ENCODE measurements at regions not wholly inside any gene's neighbourhood (a gene's known extent, or its start where the extent isn't known, plus 50 kb on each side); places are given as distances from the start of the nearest gene placed in this dataset.

- no CpG with 5 or more reads among the region's 1 CpG for WGBS (ENCODE audit: insufficient coverage)
- CTCF ChIA-PET, result no interaction called here
- no peak overlapping the region for H3K27ac ChIP-seq (ENCODE audit: insufficient read depth in 1 of 2, low read depth in 1 of 2, low read length in 2 of 2, poor library complexity in 1 of 2, severe bottlenecking in 2 of 2)
- no peaks in the 10 kb centered on the region for H3K27me3 ChIP-seq (replicated peaks in 2 of 5; ENCODE audit: control insufficient read depth in 4 of 5, insufficient read depth in 5 of 5, low read length in 4 of 5)
- no peaks in the 10 kb centered on the region for H3K36me3 ChIP-seq (ENCODE audit: control insufficient read depth in 4 of 4, insufficient read depth in 4 of 4, low read length in 3 of 4)
- POLR2A ChIA-PET, result no interaction called here
- H3K4me1 ChIP-seq (ENCODE audit: control extremely low read depth in 1 of 4, control insufficient read depth in 4 of 4, insufficient read depth in 4 of 4, low read length in 3 of 4), result no peaks in the 10 kb centered on the region
- H3K4me3 ChIP-seq (ENCODE audit: control insufficient read depth in 1 of 7, extremely low read depth in 1 of 7, insufficient read depth in 4 of 7, low read depth in 2 of 7, low read length in 6 of 7), result no peak overlapping the region
- no peaks in the 10 kb centered on the region for H3K9me3 ChIP-seq (ENCODE audit: control extremely low read depth in 1 of 5, control insufficient read depth in 4 of 5, insufficient read depth in 2 of 5, low read depth in 1 of 5, low read length in 4 of 5)
- DNase-seq, result no peak
Measured at GRCh38 chr4:148975464-148975863, 533.2 kb upstream of the NR3C2 start.

GRCh38 chr4:148965080-148965479, 522.9 kb upstream of the NR3C2 start:
- H3K36me3 ChIP-seq (ENCODE audit: control insufficient read depth in 4 of 4, insufficient read depth in 4 of 4, low read length in 3 of 4), result no peaks in the 10 kb centered on the region
- H3K9me3 ChIP-seq (ENCODE audit: control extremely low read depth in 1 of 5, control insufficient read depth in 4 of 5, insufficient read depth in 2 of 5, low read depth in 1 of 5, low read length in 4 of 5), result peaks cover 0 to 4% (median 0%) of the 10 kb centered on the region in 5 experiments
- H3K27ac ChIP-seq (ENCODE audit: insufficient read depth in 1 of 2, low read depth in 1 of 2, low read length in 2 of 2, poor library complexity in 1 of 2, severe bottlenecking in 2 of 2), result no peak overlapping the region
- H3K27me3 ChIP-seq (replicated peaks in 2 of 5; ENCODE audit: control insufficient read depth in 4 of 5, insufficient read depth in 5 of 5, low read length in 4 of 5), result peaks cover 0 to under 1% (median 0%) of the 10 kb centered on the region in 5 experiments
- ChIA-PET POLR2A (no interaction called here), CTCF (no interaction called here)
- no peak overlapping the region for H3K4me3 ChIP-seq (ENCODE audit: control insufficient read depth in 1 of 7, extremely low read depth in 1 of 7, insufficient read depth in 4 of 7, low read depth in 2 of 7, low read length in 6 of 7)
- DNase-seq, result no peak
- WGBS (ENCODE audit: insufficient coverage), result no CpG with 5 or more reads among the region's 2 CpGs
- no peaks in the 10 kb centered on the region for H3K4me1 ChIP-seq (ENCODE audit: control extremely low read depth in 1 of 4, control insufficient read depth in 4 of 4, insufficient read depth in 4 of 4, low read length in 3 of 4)

DNA sequence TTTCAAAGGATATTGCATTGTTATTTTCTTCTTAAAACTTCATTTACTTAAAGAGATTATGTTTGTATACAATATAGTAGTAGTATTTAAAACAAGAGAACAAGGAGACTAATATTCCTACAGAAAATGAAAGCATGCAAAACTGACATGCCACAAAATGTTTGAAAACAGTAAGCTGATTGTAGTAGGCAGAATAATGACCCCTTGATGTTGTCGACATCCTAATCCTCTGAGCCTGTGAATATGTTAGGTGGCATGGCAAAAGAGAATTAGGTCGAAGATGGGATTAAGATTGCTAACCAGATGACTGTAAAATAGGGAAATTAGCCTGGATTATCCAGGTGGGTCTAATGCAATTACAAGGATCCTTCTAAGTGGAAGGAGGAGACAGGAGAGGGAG, 522.2 kb upstream of the NR3C2 start:
- Histone ChIP-seq H3K27me3 (replicated peaks in 2 of 5; ENCODE audit: control insufficient read depth in 4 of 5, insufficient read depth in 5 of 5, low read length in 4 of 5) (no peaks in the 10 kb centered on the region), H3K9me3 (ENCODE audit: control extremely low read depth in 1 of 5, control insufficient read depth in 4 of 5, insufficient read depth in 2 of 5, low read depth in 1 of 5, low read length in 4 of 5) (peaks cover 0 to 4% (median 0%) of the 10 kb centered on the region in 5 experiments), H3K4me1 (ENCODE audit: control extremely low read depth in 1 of 4, control insufficient read depth in 4 of 4, insufficient read depth in 4 of 4, low read length in 3 of 4) (no peaks in the 10 kb centered on the region), H3K27ac (ENCODE audit: insufficient read depth in 1 of 2, low read depth in 1 of 2, low read length in 2 of 2, poor library complexity in 1 of 2, severe bottlenecking in 2 of 2) (no peak overlapping the region), H3K4me3 (ENCODE audit: control insufficient read depth in 1 of 7, extremely low read depth in 1 of 7, insufficient read depth in 4 of 7, low read depth in 2 of 7, low read length in 6 of 7) (no peak overlapping the region), H3K36me3 (ENCODE audit: control insufficient read depth in 4 of 4, insufficient read depth in 4 of 4, low read length in 3 of 4) (no peaks in the 10 kb centered on the region)
- ChIA-PET POLR2A (no interaction called here), CTCF (no interaction called here)
- 88% methylated on average over 2 of the region's 2 CpGs for WGBS (ENCODE audit: insufficient coverage)
- DNase-seq, result no peak

DNA sequence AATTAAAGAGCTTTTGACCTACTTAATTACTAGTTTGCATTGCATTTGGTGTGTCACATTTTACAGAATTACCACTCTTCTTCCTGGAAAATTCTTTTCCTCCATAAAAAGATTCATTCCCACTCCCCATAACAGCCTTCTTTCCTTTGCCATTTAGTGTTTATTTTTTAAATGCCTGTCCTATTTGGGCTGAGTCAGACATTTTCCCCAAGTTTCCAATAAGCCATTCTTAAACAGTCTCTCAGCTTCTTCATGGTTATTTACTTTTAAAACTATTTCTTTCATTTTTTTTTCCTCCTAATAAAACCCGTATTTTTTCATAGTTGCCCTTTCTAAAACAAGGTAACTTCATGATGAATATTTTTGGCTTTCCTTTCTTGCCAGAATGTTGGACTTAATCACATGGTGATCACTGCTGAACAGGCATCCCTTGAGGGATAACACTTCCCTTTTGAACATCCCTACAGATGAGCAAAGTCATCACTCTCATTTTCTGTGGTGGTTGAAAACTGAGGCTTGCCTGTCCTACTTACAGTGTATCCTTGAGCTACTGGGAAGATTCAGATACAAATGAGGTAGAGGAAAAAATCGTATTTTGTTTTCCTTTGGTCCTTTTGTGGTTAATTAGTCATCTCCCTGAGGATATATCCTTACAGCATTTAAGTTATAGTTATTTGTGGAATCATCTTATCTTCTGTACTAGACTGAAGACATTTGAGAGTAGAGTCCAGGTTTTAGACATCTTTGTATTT, 520.5 kb upstream of the NR3C2 start:
- Histone ChIP-seq H3K27me3 (replicated peaks in 2 of 5; ENCODE audit: control insufficient read depth in 4 of 5, insufficient read depth in 5 of 5, low read length in 4 of 5) (no peaks in the 10 kb centered on the region), H3K4me1 (ENCODE audit: control extremely low read depth in 1 of 4, control insufficient read depth in 4 of 4, insufficient read depth in 4 of 4, low read length in 3 of 4) (no peaks in the 10 kb centered on the region), H3K36me3 (ENCODE audit: control insufficient read depth in 4 of 4, insufficient read depth in 4 of 4, low read length in 3 of 4) (no peaks in the 10 kb centered on the region), H3K4me3 (ENCODE audit: control insufficient read depth in 1 of 7, extremely low read depth in 1 of 7, insufficient read depth in 4 of 7, low read depth in 2 of 7, low read length in 6 of 7) (no peak overlapping the region), H3K9me3 (ENCODE audit: control extremely low read depth in 1 of 5, control insufficient read depth in 4 of 5, insufficient read depth in 2 of 5, low read depth in 1 of 5, low read length in 4 of 5) (peaks cover 0 to 4% (median 0%) of the 10 kb centered on the region in 5 experiments), H3K27ac (ENCODE audit: insufficient read depth in 1 of 2, low read depth in 1 of 2, low read length in 2 of 2, poor library complexity in 1 of 2, severe bottlenecking in 2 of 2) (no peak overlapping the region)
- ChIA-PET POLR2A (no interaction called here), CTCF (no interaction called here)
- DNase-seq, result no peak
- WGBS (ENCODE audit: insufficient coverage), result 100% methylated on average over 1 of the region's 2 CpGs

GRCh38 chr4:148961526-148961925, 519.3 kb upstream of the NR3C2 start:
- WGBS (ENCODE audit: insufficient coverage), result 97% methylated on average over 3 of the region's 4 CpGs
- H3K4me1 ChIP-seq (ENCODE audit: control extremely low read depth in 1 of 4, control insufficient read depth in 4 of 4, insufficient read depth in 4 of 4, low read length in 3 of 4), result no peaks in the 10 kb centered on the region
- ChIA-PET CTCF (no interaction called here), POLR2A (no interaction called here)
- peaks cover 0 to 4% (median 0%) of the 10 kb centered on the region in 5 experiments for H3K9me3 ChIP-seq (ENCODE audit: control extremely low read depth in 1 of 5, control insufficient read depth in 4 of 5, insufficient read depth in 2 of 5, low read depth in 1 of 5, low read length in 4 of 5)
- no peaks in the 10 kb centered on the region for H3K27me3 ChIP-seq (replicated peaks in 2 of 5; ENCODE audit: control insufficient read depth in 4 of 5, insufficient read depth in 5 of 5, low read length in 4 of 5)
- H3K4me3 ChIP-seq (ENCODE audit: control insufficient read depth in 1 of 7, extremely low read depth in 1 of 7, insufficient read depth in 4 of 7, low read depth in 2 of 7, low read length in 6 of 7), result no peak overlapping the region
- H3K36me3 ChIP-seq (ENCODE audit: control insufficient read depth in 4 of 4, insufficient read depth in 4 of 4, low read length in 3 of 4), result no peaks in the 10 kb centered on the region
- no peak overlapping the region for H3K27ac ChIP-seq (ENCODE audit: insufficient read depth in 1 of 2, low read depth in 1 of 2, low read length in 2 of 2, poor library complexity in 1 of 2, severe bottlenecking in 2 of 2)
- no peak for DNase-seq

GRCh38 chr4:148958317-148958716, 516.1 kb upstream of the NR3C2 start:
- WGBS (ENCODE audit: insufficient coverage), result no CpG with 5 or more reads among the region's 1 CpG
- no peak for DNase-seq
- H3K27ac ChIP-seq (ENCODE audit: insufficient read depth in 1 of 2, low read depth in 1 of 2, low read length in 2 of 2, poor library complexity in 1 of 2, severe bottlenecking in 2 of 2), result no peak overlapping the region
- ChIA-PET CTCF (no interaction called here), POLR2A (no interaction called here)
- H3K27me3 ChIP-seq (replicated peaks in 2 of 5; ENCODE audit: control insufficient read depth in 4 of 5, insufficient read depth in 5 of 5, low read length in 4 of 5), result no peaks in the 10 kb centered on the region
- H3K9me3 ChIP-seq (ENCODE audit: control extremely low read depth in 1 of 5, control insufficient read depth in 4 of 5, insufficient read depth in 2 of 5, low read depth in 1 of 5, low read length in 4 of 5), result peaks cover 0 to 4% (median 0%) of the 10 kb centered on the region in 5 experiments
- no peak overlapping the region for H3K4me3 ChIP-seq (ENCODE audit: control insufficient read depth in 1 of 7, extremely low read depth in 1 of 7, insufficient read depth in 4 of 7, low read depth in 2 of 7, low read length in 6 of 7)
- H3K36me3 ChIP-seq (ENCODE audit: control insufficient read depth in 4 of 4, insufficient read depth in 4 of 4, low read length in 3 of 4), result no peaks in the 10 kb centered on the region
- H3K4me1 ChIP-seq (ENCODE audit: control extremely low read depth in 1 of 4, control insufficient read depth in 4 of 4, insufficient read depth in 4 of 4, low read length in 3 of 4), result no peaks in the 10 kb centered on the region

DNA sequence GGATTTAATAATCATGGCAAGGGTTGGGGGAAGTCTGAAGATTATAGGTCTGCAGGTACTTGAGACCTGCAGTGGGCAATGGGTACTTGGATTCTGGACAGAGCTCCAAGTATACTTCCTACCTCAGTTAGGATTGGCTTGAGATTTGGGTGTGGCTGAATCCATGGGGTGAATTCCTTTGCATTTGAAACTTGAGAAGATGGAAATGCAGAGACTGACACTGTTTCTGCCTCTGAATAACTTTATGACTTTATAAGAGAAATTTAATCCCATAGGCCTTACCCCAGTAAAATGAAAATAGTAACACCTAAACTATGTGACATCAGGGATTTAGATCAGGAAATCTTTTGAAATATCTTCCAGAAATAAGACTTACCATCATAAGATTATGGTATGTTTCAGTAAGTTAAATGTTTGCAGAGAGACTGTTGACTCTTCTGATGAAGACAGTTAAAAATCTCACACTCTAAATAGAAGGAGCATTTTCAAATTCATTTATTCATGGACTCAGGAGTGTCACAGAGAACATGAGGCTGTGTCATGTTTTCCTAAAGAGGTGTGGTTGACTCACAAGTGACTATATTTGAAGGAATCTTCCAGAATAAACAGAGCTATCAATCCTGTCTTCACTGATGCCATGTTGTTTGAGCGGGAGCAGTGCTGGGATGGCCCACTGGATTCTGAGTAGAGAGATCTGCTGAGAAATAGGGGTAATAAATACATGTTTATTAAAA, 513.5 kb upstream of the NR3C2 start:
- ChIA-PET CTCF (no interaction called here), POLR2A (no interaction called here)
- WGBS (ENCODE audit: insufficient coverage), result no CpG with 5 or more reads among the region's 1 CpG
- Histone ChIP-seq H3K27me3 (replicated peaks in 2 of 5; ENCODE audit: control insufficient read depth in 4 of 5, insufficient read depth in 5 of 5, low read length in 4 of 5) (no peaks in the 10 kb centered on the region), H3K9me3 (ENCODE audit: control extremely low read depth in 1 of 5, control insufficient read depth in 4 of 5, insufficient read depth in 2 of 5, low read depth in 1 of 5, low read length in 4 of 5) (no peaks in the 10 kb centered on the region), H3K4me3 (ENCODE audit: control insufficient read depth in 1 of 7, extremely low read depth in 1 of 7, insufficient read depth in 4 of 7, low read depth in 2 of 7, low read length in 6 of 7) (no peak overlapping the region), H3K4me1 (ENCODE audit: control extremely low read depth in 1 of 4, control insufficient read depth in 4 of 4, insufficient read depth in 4 of 4, low read length in 3 of 4) (no peaks in the 10 kb centered on the region), H3K36me3 (ENCODE audit: control insufficient read depth in 4 of 4, insufficient read depth in 4 of 4, low read length in 3 of 4) (no peaks in the 10 kb centered on the region), H3K27ac (ENCODE audit: insufficient read depth in 1 of 2, low read depth in 1 of 2, low read length in 2 of 2, poor library complexity in 1 of 2, severe bottlenecking in 2 of 2) (no peak overlapping the region)
- DNase-seq, result no peak
